Fibroblast of lung (primary cell): ENCODE measurements at regions not wholly inside any gene's neighbourhood (a gene's known extent, or its start where the extent isn't known, plus 50 kb on each side); places are given as distances from the start of the nearest gene placed in this dataset.
A peak's percentile ranks its signal among the peaks of the same experiment; 100 is the strongest.

Experiments used
- DNase-seq, 2 donors: peaks; one replicate each; pipeline versions ENCODE4 v3.0.0 to v3.0.0-alpha.2; 2010; ENCODE audit warnings: low read depth in 2 of 2
- H2AFZ ChIP-seq: 2 replicates; pipeline ENCODE4 v1.5.1; 2012; ENCODE audit warnings: low read length, control low read depth, inconsistent platforms
- H3K27ac ChIP-seq: 2 replicates; pipeline ENCODE4 v1.5.1; 2011; ENCODE audit warnings: low read length, control low read depth; ENCODE audit not compliant: insufficient read depth
- H3K27me3 ChIP-seq: 2 replicates; pipeline ENCODE4 v1.5.1; 2011; ENCODE audit warnings: mild to moderate bottlenecking, low read length; ENCODE audit not compliant: control insufficient read depth, insufficient read depth
- H3K36me3 ChIP-seq: 2 replicates; pipeline ENCODE4 v1.5.1; 2011; ENCODE audit warnings: low read length; ENCODE audit not compliant: control insufficient read depth, insufficient read depth
- H3K4me1 ChIP-seq: 2 replicates; pipeline ENCODE4 v1.5.1; 2011; ENCODE audit warnings: low read length; ENCODE audit not compliant: control insufficient read depth, insufficient read depth; ENCODE audit errors: extremely low read depth
- H3K4me2 ChIP-seq: 2 replicates; pipeline ENCODE4 v1.5.1; 2011; ENCODE audit warnings: low read length, control low read depth; ENCODE audit not compliant: insufficient read depth; ENCODE audit errors: extremely low read depth
- H3K4me3 ChIP-seq, 4 experiments: fragments of 200-600 bp in 1 of 4; sonication (generic) in 1 of 4; replicated peaks in 1 of 4; 2 replicates each; pipeline ENCODE4 v1.5.1; 2011 to 2016; ENCODE audit warnings: low read length in 4 of 4, low read depth in 3 of 4, mild to moderate bottlenecking in 3 of 4, control low read depth in 2 of 4, inconsistent platforms in 1 of 4, mixed read lengths in 1 of 4; ENCODE audit not compliant: insufficient read depth in 1 of 4; ENCODE audit errors: control extremely low read depth in 1 of 4
- H3K79me2 ChIP-seq: 2 replicates; pipeline ENCODE4 v1.5.1; 2012; ENCODE audit warnings: mild to moderate bottlenecking, low read length, inconsistent platforms; ENCODE audit not compliant: control insufficient read depth, insufficient read depth
- H3K9ac ChIP-seq: 2 replicates; pipeline ENCODE4 v1.5.1; 2011; ENCODE audit warnings: mild to moderate bottlenecking, low read length, control low read depth; ENCODE audit not compliant: insufficient read depth
- H3K9me3 ChIP-seq: 2 replicates; pipeline ENCODE4 v1.5.1; 2012; ENCODE audit warnings: low read depth, low read length; ENCODE audit not compliant: control insufficient read depth, insufficient read depth
- H4K20me1 ChIP-seq: 2 replicates; pipeline ENCODE4 v1.5.1; 2011; ENCODE audit warnings: low read length; ENCODE audit not compliant: control insufficient read depth, insufficient read depth; ENCODE audit errors: extremely low read depth
- CTCF ChIP-seq, 2 donors: IDR thresholded peaks in 1 of 2; conservative IDR thresholded peaks in 1 of 2; 1 replicate in 1 of 2; 2 replicates in 1 of 2; pipeline ENCODE4 v1.5.1; 2011 to 2012; ENCODE audit warnings: low read length in 2 of 2, control low read depth in 1 of 2, inconsistent platforms in 1 of 2, low read depth in 1 of 2, mild to moderate bottlenecking in 1 of 2
- EZH2 ChIP-seq: IDR thresholded peaks from 2 replicates; pipeline ENCODE4 v1.5.1; 2012; ENCODE audit warnings: low read length, control low read depth, mild to moderate bottlenecking; ENCODE audit errors: missing control alignments

- H3K79me2 ChIP-seq = no peaks in the 10 kb centered on the region
- no peaks in the 10 kb centered on the region for H3K36me3 ChIP-seq
- DNase-seq = peak in 1 of 2 donors; percentile 68
- H3K4me3 ChIP-seq = no peak overlapping the region
- H3K27ac ChIP-seq = no peak overlapping the region
- no peaks in the 10 kb centered on the region for H3K27me3 ChIP-seq
- H4K20me1 ChIP-seq = no peaks in the 10 kb centered on the region
- no peak overlapping the region for H3K9ac ChIP-seq
- no peak overlapping the region for H3K4me2 ChIP-seq
- H2AFZ ChIP-seq = no peak overlapping the region
- H3K4me1 ChIP-seq = peaks cover 5% of the 10 kb centered on the region
- H3K9me3 ChIP-seq = no peaks in the 10 kb centered on the region
- TF ChIP-seq CTCF (conservative IDR thresholded peaks at IDR 0.05 in 1 of 2, IDR thresholded peaks at IDR 0.05 in 1 of 2; ENCODE audit: low read depth in 1 of 2, low read length in 2 of 2) = no peak
- no peak for TF ChIP-seq EZH2
Measured at GRCh38 chr21:28447462-28447861, 545.2 kb downstream of the LTN1 start.

GRCh38 chr21:28445141-28445830 lies 547.4 kb downstream of the LTN1 start:
- TF ChIP-seq EZH2 = no peak
- TF ChIP-seq CTCF (conservative IDR thresholded peaks at IDR 0.05 in 1 of 2, IDR thresholded peaks at IDR 0.05 in 1 of 2; ENCODE audit: low read depth in 1 of 2, low read length in 2 of 2) = no peak
- Histone ChIP-seq H3K4me3 (no peak overlapping the region), H4K20me1 (no peaks in the 10 kb centered on the region), H3K4me2 (no peak overlapping the region), H3K36me3 (no peaks in the 10 kb centered on the region), H3K27me3 (no peaks in the 10 kb centered on the region), H3K9me3 (no peaks in the 10 kb centered on the region), H3K4me1 (peaks cover 5% of the 10 kb centered on the region), H3K9ac (no peak overlapping the region), H3K27ac (no peak overlapping the region), H2AFZ (no peak overlapping the region), H3K79me2 (no peaks in the 10 kb centered on the region)
- peak; percentile 75 to 76 for DNase-seq

- no peaks in the 10 kb centered on the region for H3K79me2 ChIP-seq
- no peak overlapping the region for H3K9ac ChIP-seq
- no peaks in the 10 kb centered on the region for H4K20me1 ChIP-seq
- TF ChIP-seq EZH2 = no peak
- TF ChIP-seq CTCF (conservative IDR thresholded peaks at IDR 0.05 in 1 of 2, IDR thresholded peaks at IDR 0.05 in 1 of 2; ENCODE audit: low read depth in 1 of 2, low read length in 2 of 2) = no peak
- peak in 1 of 2 donors; percentile 6 for DNase-seq
- H3K27ac ChIP-seq = no peak overlapping the region
- no peak overlapping the region for H2AFZ ChIP-seq
- peaks cover 5% of the 10 kb centered on the region for H3K4me1 ChIP-seq
- no peaks in the 10 kb centered on the region for H3K36me3 ChIP-seq
- no peak overlapping the region for H3K4me2 ChIP-seq
- no peaks in the 10 kb centered on the region for H3K27me3 ChIP-seq
- no peak overlapping the region for H3K4me3 ChIP-seq
- no peaks in the 10 kb centered on the region for H3K9me3 ChIP-seq
Measured at GRCh38 chr21:28444557-28444956, 548.1 kb downstream of the LTN1 start.
